Esophagus squamous epithelium (tissue), 4 donors: ENCODE measurements at regions not wholly inside any gene's neighbourhood (a gene's known extent, or its start where the extent isn't known, plus 50 kb on each side); places are given as distances from the start of the nearest gene placed in this dataset.

ENCODE experiments used
- POLR2A ChIP-seq, 4 donors: fragments of 450-650 bp; IDR thresholded peaks; one replicate each; pipeline ENCODE4 v1.6.1; 2017; ENCODE audit warnings: antibody characterized with exemption in 4 of 4, mild to moderate bottlenecking in 4 of 4, moderate library complexity in 3 of 4
- TF ChIP-seq, protein P1 (sequence below), 6 experiments: fragments of 450-650 bp in 4 of 6; fragments of 200-600 bp in 2 of 6; sonication (generic) in 2 of 6; IDR thresholded peaks; one replicate each; pipeline ENCODE4 v1.5.1; 2016 to 2019; ENCODE audit warnings: antibody characterized with exemption in 6 of 6, mild to moderate bottlenecking in 4 of 6, moderate library complexity in 4 of 6

DNA sequence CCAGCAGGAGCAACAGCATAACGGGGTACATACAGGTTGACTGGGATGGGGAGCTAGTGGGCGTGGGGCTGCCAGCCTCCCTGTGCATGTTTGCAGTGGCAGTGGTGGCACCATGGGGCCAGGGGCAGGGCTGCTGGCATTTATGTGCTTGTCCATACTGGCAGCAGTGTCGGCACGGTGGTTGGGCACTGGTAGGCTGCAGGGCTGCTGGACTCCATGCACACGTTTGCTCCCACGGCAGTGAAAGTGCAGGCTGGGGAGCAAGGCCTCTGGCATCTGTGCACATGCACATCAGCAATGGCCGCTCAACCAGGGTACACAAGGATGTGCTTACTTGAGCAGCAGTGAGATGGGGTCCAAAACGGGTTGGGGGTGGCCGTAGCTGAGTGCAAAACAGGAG, 159.5 kb upstream of the KHDRBS2 start:
- TF ChIP-seq, protein P1, sequence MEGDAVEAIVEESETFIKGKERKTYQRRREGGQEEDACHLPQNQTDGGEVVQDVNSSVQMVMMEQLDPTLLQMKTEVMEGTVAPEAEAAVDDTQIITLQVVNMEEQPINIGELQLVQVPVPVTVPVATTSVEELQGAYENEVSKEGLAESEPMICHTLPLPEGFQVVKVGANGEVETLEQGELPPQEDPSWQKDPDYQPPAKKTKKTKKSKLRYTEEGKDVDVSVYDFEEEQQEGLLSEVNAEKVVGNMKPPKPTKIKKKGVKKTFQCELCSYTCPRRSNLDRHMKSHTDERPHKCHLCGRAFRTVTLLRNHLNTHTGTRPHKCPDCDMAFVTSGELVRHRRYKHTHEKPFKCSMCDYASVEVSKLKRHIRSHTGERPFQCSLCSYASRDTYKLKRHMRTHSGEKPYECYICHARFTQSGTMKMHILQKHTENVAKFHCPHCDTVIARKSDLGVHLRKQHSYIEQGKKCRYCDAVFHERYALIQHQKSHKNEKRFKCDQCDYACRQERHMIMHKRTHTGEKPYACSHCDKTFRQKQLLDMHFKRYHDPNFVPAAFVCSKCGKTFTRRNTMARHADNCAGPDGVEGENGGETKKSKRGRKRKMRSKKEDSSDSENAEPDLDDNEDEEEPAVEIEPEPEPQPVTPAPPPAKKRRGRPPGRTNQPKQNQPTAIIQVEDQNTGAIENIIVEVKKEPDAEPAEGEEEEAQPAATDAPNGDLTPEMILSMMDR (IDR thresholded peaks at IDR 0.05): no peak
- no peak for TF ChIP-seq POLR2A (IDR thresholded peaks at IDR 0.05)
